22Rv1 (cell line): ENCODE measurements at regions not wholly inside any gene's neighbourhood (a gene's known extent, or its start where the extent isn't known, plus 50 kb on each side); places are given as distances from the start of the nearest gene placed in this dataset.

ENCODE experiments used
- ZFX ChIP-seq: fragments of 450-650 bp; IDR thresholded peaks from 2 replicates; pipeline ENCODE4 v1.6.1; 2017; ENCODE audit warnings: antibody characterized with exemption, borderline replicate concordance
- TF ChIP-seq, protein P1 (sequence below): fragments of 450-650 bp; IDR thresholded peaks from 2 replicates; pipeline ENCODE4 v1.5.1; 2017; ENCODE audit warnings: mild to moderate bottlenecking

DNA sequence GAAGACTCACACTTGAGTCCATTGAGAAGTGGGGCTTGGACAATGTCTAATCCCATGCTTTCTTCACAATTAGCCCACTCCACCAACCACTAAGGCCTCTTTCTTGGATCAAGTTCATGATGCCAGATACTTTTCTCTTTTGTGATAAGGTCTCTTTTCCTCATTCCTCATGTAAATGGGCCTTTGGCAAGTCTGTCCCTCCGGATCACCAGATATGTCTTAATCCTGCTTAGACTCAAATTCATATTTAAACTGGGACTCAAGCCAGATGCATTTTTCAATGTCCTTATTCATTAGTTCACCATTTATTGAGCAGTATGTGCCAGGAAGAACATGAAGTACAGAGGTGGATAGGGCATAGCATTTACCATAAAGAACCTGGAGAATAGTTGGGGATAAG is 671.1 kb downstream of the TBL1XR1 start:
- TF ChIP-seq, protein P1, sequence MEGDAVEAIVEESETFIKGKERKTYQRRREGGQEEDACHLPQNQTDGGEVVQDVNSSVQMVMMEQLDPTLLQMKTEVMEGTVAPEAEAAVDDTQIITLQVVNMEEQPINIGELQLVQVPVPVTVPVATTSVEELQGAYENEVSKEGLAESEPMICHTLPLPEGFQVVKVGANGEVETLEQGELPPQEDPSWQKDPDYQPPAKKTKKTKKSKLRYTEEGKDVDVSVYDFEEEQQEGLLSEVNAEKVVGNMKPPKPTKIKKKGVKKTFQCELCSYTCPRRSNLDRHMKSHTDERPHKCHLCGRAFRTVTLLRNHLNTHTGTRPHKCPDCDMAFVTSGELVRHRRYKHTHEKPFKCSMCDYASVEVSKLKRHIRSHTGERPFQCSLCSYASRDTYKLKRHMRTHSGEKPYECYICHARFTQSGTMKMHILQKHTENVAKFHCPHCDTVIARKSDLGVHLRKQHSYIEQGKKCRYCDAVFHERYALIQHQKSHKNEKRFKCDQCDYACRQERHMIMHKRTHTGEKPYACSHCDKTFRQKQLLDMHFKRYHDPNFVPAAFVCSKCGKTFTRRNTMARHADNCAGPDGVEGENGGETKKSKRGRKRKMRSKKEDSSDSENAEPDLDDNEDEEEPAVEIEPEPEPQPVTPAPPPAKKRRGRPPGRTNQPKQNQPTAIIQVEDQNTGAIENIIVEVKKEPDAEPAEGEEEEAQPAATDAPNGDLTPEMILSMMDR, result no peak
- no peak for TF ChIP-seq ZFX
